ENCODE measurements at regions not wholly inside any gene's neighbourhood (a gene's known extent, or its start where the extent isn't known, plus 50 kb on each side); places are given as distances from the start of the nearest gene placed in this dataset.

GRCh38 chr16:65659758-65660157 lies 537.9 kb upstream of the CDH11 start:
- DNase-seq (ENCODE audit: low read depth in 6 of 9, low spot score in 9 of 9): no peak
- no peaks in the 10 kb centered on the region for H3K9me3 ChIP-seq (ENCODE audit: control insufficient read depth in 2 of 2, insufficient read depth in 1 of 2, low read length in 1 of 2)
- H3K27ac ChIP-seq (ENCODE audit: low read depth in 1 of 2, low read length in 1 of 2): no peak overlapping the region
- 95% methylated on average over 7 of the region's 7 CpGs for WGBS
- no peaks in the 10 kb centered on the region for H3K4me1 ChIP-seq (ENCODE audit: control insufficient read depth in 2 of 2, insufficient read depth in 2 of 2, low read length in 2 of 2)
- H3K36me3 ChIP-seq (ENCODE audit: control insufficient read depth in 2 of 2, insufficient read depth in 2 of 2, low read length in 1 of 2): no peaks in the 10 kb centered on the region
- H3K27me3 ChIP-seq (ENCODE audit: control insufficient read depth in 2 of 2, insufficient read depth in 1 of 2, low read length in 1 of 2): no peaks in the 10 kb centered on the region
- no peak overlapping the region for H3K4me3 ChIP-seq (ENCODE audit: low read length in 2 of 2)

GRCh38 chr16:65658787-65659220 lies 536.9 kb upstream of the CDH11 start:
- no peak for DNase-seq (ENCODE audit: low read depth in 6 of 9, low spot score in 9 of 9)
- H3K4me1 ChIP-seq (ENCODE audit: control insufficient read depth in 2 of 2, insufficient read depth in 2 of 2, low read length in 2 of 2): no peaks in the 10 kb centered on the region
- no peaks in the 10 kb centered on the region for H3K27me3 ChIP-seq (ENCODE audit: control insufficient read depth in 2 of 2, insufficient read depth in 1 of 2, low read length in 1 of 2)
- WGBS: 89% methylated on average over 2 of the region's 2 CpGs
- H3K36me3 ChIP-seq (ENCODE audit: control insufficient read depth in 2 of 2, insufficient read depth in 2 of 2, low read length in 1 of 2): no peaks in the 10 kb centered on the region
- no peak overlapping the region for H3K27ac ChIP-seq (ENCODE audit: low read depth in 1 of 2, low read length in 1 of 2)
- no peaks in the 10 kb centered on the region for H3K9me3 ChIP-seq (ENCODE audit: control insufficient read depth in 2 of 2, insufficient read depth in 1 of 2, low read length in 1 of 2)
- no peak overlapping the region for H3K4me3 ChIP-seq (ENCODE audit: low read length in 2 of 2)

GRCh38 chr16:65658349-65658748 lies 536.5 kb upstream of the CDH11 start:
- no peak for DNase-seq (ENCODE audit: low read depth in 6 of 9, low spot score in 9 of 9)
- Histone ChIP-seq H3K36me3 (ENCODE audit: control insufficient read depth in 2 of 2, insufficient read depth in 2 of 2, low read length in 1 of 2) (no peaks in the 10 kb centered on the region), H3K27ac (ENCODE audit: low read depth in 1 of 2, low read length in 1 of 2) (no peak overlapping the region), H3K27me3 (ENCODE audit: control insufficient read depth in 2 of 2, insufficient read depth in 1 of 2, low read length in 1 of 2) (no peaks in the 10 kb centered on the region), H3K4me1 (ENCODE audit: control insufficient read depth in 2 of 2, insufficient read depth in 2 of 2, low read length in 2 of 2) (no peaks in the 10 kb centered on the region), H3K9me3 (ENCODE audit: control insufficient read depth in 2 of 2, insufficient read depth in 1 of 2, low read length in 1 of 2) (no peaks in the 10 kb centered on the region), H3K4me3 (ENCODE audit: low read length in 2 of 2) (no peak overlapping the region)
- WGBS: 71% methylated on average over 4 of the region's 4 CpGs

GRCh38 chr16:65657556-65657955 lies 535.7 kb upstream of the CDH11 start:
- WGBS: 96% methylated on average over 1 of the region's 1 CpG
- no peaks in the 10 kb centered on the region for H3K4me1 ChIP-seq (ENCODE audit: control insufficient read depth in 2 of 2, insufficient read depth in 2 of 2, low read length in 2 of 2)
- no peaks in the 10 kb centered on the region for H3K27me3 ChIP-seq (ENCODE audit: control insufficient read depth in 2 of 2, insufficient read depth in 1 of 2, low read length in 1 of 2)
- H3K9me3 ChIP-seq (ENCODE audit: control insufficient read depth in 2 of 2, insufficient read depth in 1 of 2, low read length in 1 of 2): no peaks in the 10 kb centered on the region
- no peaks in the 10 kb centered on the region for H3K36me3 ChIP-seq (ENCODE audit: control insufficient read depth in 2 of 2, insufficient read depth in 2 of 2, low read length in 1 of 2)
- H3K4me3 ChIP-seq (ENCODE audit: low read length in 2 of 2): no peak overlapping the region
- no peak overlapping the region for H3K27ac ChIP-seq (ENCODE audit: low read depth in 1 of 2, low read length in 1 of 2)
- DNase-seq (ENCODE audit: low read depth in 6 of 9, low spot score in 9 of 9): no peak

- no peak overlapping the region for H3K27ac ChIP-seq (ENCODE audit: low read depth in 1 of 2, low read length in 1 of 2)
- no peaks in the 10 kb centered on the region for H3K9me3 ChIP-seq (ENCODE audit: control insufficient read depth in 2 of 2, insufficient read depth in 1 of 2, low read length in 1 of 2)
- no peaks in the 10 kb centered on the region for H3K4me1 ChIP-seq (ENCODE audit: control insufficient read depth in 2 of 2, insufficient read depth in 2 of 2, low read length in 2 of 2)
- WGBS: 50% methylated on average over 6 of the region's 6 CpGs
- no peaks in the 10 kb centered on the region for H3K27me3 ChIP-seq (ENCODE audit: control insufficient read depth in 2 of 2, insufficient read depth in 1 of 2, low read length in 1 of 2)
- no peaks in the 10 kb centered on the region for H3K36me3 ChIP-seq (ENCODE audit: control insufficient read depth in 2 of 2, insufficient read depth in 2 of 2, low read length in 1 of 2)
- no peak overlapping the region for H3K4me3 ChIP-seq (ENCODE audit: low read length in 2 of 2)
- DNase-seq (ENCODE audit: low read depth in 6 of 9, low spot score in 9 of 9): no peak
Observed at GRCh38 chr16:65657071-65657494, 535.2 kb upstream of the CDH11 start.

GRCh38 chr16:65655802-65656201 lies 533.9 kb upstream of the CDH11 start:
- Histone ChIP-seq H3K27me3 (ENCODE audit: control insufficient read depth in 2 of 2, insufficient read depth in 1 of 2, low read length in 1 of 2) (no peaks in the 10 kb centered on the region), H3K4me3 (ENCODE audit: low read length in 2 of 2) (no peak overlapping the region), H3K9me3 (ENCODE audit: control insufficient read depth in 2 of 2, insufficient read depth in 1 of 2, low read length in 1 of 2) (no peaks in the 10 kb centered on the region), H3K4me1 (ENCODE audit: control insufficient read depth in 2 of 2, insufficient read depth in 2 of 2, low read length in 2 of 2) (no peaks in the 10 kb centered on the region), H3K36me3 (ENCODE audit: control insufficient read depth in 2 of 2, insufficient read depth in 2 of 2, low read length in 1 of 2) (no peaks in the 10 kb centered on the region), H3K27ac (ENCODE audit: low read depth in 1 of 2, low read length in 1 of 2) (no peak overlapping the region)
- no peak for DNase-seq (ENCODE audit: low read depth in 6 of 9, low spot score in 9 of 9)
- 72% methylated on average over 3 of the region's 3 CpGs for WGBS

GRCh38 chr16:65648101-65648500 lies 526.2 kb upstream of the CDH11 start:
- DNase-seq (ENCODE audit: low read depth in 6 of 9, low spot score in 9 of 9): no peak
- 97% methylated on average over 5 of the region's 5 CpGs for WGBS

GRCh38 chr16:65644821-65645220 lies 523.0 kb upstream of the CDH11 start:
- no peak for DNase-seq (ENCODE audit: low read depth in 6 of 9, low spot score in 9 of 9)
- H3K27ac ChIP-seq (ENCODE audit: low read depth in 1 of 2, low read length in 1 of 2): no peak overlapping the region
- no peaks in the 10 kb centered on the region for H3K27me3 ChIP-seq (ENCODE audit: control insufficient read depth in 2 of 2, insufficient read depth in 1 of 2, low read length in 1 of 2)
- 92% methylated on average over 2 of the region's 2 CpGs for WGBS
- H3K4me3 ChIP-seq (ENCODE audit: low read length in 2 of 2): no peak overlapping the region
- H3K36me3 ChIP-seq (ENCODE audit: control insufficient read depth in 2 of 2, insufficient read depth in 2 of 2, low read length in 1 of 2): no peaks in the 10 kb centered on the region
- H3K9me3 ChIP-seq (ENCODE audit: control insufficient read depth in 2 of 2, insufficient read depth in 1 of 2, low read length in 1 of 2): no peaks in the 10 kb centered on the region
- no peaks in the 10 kb centered on the region for H3K4me1 ChIP-seq (ENCODE audit: control insufficient read depth in 2 of 2, insufficient read depth in 2 of 2, low read length in 2 of 2)

More at GRCh38 chr16:65648101-65648500, 526.2 kb upstream of the CDH11 start:
- Histone ChIP-seq H3K27me3 (ENCODE audit: control insufficient read depth in 2 of 2, insufficient read depth in 1 of 2, low read length in 1 of 2) (no peaks in the 10 kb centered on the region), H3K27ac (ENCODE audit: low read depth in 1 of 2, low read length in 1 of 2) (no peak overlapping the region), H3K4me1 (ENCODE audit: control insufficient read depth in 2 of 2, insufficient read depth in 2 of 2, low read length in 2 of 2) (no peaks in the 10 kb centered on the region), H3K4me3 (ENCODE audit: low read length in 2 of 2) (no peak overlapping the region), H3K9me3 (ENCODE audit: control insufficient read depth in 2 of 2, insufficient read depth in 1 of 2, low read length in 1 of 2) (no peaks in the 10 kb centered on the region), H3K36me3 (ENCODE audit: control insufficient read depth in 2 of 2, insufficient read depth in 2 of 2, low read length in 1 of 2) (no peaks in the 10 kb centered on the region)

- Histone ChIP-seq H3K27ac (ENCODE audit: low read depth in 1 of 2, low read length in 1 of 2) (no peak overlapping the region), H3K4me1 (ENCODE audit: control insufficient read depth in 2 of 2, insufficient read depth in 2 of 2, low read length in 2 of 2) (no peaks in the 10 kb centered on the region), H3K4me3 (ENCODE audit: low read length in 2 of 2) (no peak overlapping the region), H3K36me3 (ENCODE audit: control insufficient read depth in 2 of 2, insufficient read depth in 2 of 2, low read length in 1 of 2) (no peaks in the 10 kb centered on the region), H3K27me3 (ENCODE audit: control insufficient read depth in 2 of 2, insufficient read depth in 1 of 2, low read length in 1 of 2) (no peaks in the 10 kb centered on the region), H3K9me3 (ENCODE audit: control insufficient read depth in 2 of 2, insufficient read depth in 1 of 2, low read length in 1 of 2) (no peaks in the 10 kb centered on the region)
- 94% methylated on average over 3 of the region's 3 CpGs for WGBS
- DNase-seq (ENCODE audit: low read depth in 6 of 9, low spot score in 9 of 9): no peak
Observed at GRCh38 chr16:65641762-65642289, 520.0 kb upstream of the CDH11 start.
